GM21825 (cell line): ENCODE measurements at regions not wholly inside any gene's neighbourhood (a gene's known extent, or its start where the extent isn't known, plus 50 kb on each side); places are given as distances from the start of the nearest gene placed in this dataset.
"Not testable (repeated sequence)": the region's sequence is repeated elsewhere in the genome, so short reads cannot be mapped to it uniquely, and the experiment has no call there.

Experiments used
- ATAC-seq: cut with Tn5 transposase; IDR thresholded peaks from one replicate; pipeline ENCODE4 v1.9.1; 2021; ENCODE audit warnings: mild to moderate bottlenecking, moderate library complexity; ENCODE audit not compliant: unreplicated experiment

DNA sequence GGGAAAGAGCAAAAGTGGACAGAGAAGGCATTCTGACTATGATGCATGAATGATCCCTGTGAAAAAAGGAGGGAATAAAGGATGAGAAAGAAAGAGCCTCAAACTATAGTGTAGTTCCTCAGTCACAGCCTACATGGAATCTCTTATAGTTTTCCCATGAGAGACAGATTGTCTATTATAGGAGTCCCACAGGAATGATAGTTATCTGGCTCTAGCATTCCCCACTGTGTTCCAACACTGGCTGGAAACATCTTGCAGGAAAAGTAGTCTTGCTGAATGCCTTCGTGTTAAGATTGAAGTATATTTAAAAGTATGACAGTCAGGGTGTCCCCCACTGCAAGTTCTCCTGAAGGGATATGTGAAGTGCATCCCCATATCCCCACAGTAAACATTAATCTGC is 641.5 kb upstream of the NECTIN3 start:
- no peak for ATAC-seq

GRCh38 chr3:110436209-110436608 is 635.4 kb upstream of the NECTIN3 start:
- no peak for ATAC-seq

- not testable (repeated sequence) for ATAC-seq
Observed at GRCh38 chr3:110440066-110440653, 631.5 kb upstream of the NECTIN3 start.

DNA sequence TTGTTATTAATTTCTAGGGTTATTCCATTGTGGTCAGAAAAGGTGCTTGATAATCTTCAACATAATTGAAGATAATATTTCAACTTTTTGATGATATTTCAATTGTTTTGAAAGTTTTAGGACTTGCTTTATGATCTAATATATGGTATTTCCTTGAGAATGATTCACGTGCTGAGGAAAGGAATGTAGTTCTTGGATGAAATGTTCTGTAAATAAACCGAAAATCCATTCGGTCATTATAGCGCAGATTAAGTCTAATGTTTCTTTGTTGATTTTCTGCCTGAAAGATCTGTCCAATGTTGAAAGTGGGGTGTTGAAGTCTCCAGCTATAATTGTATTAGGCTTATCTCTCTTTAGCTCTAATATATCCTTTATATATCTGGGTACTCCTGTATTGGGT is 617.5 kb upstream of the NECTIN3 start:
- ATAC-seq = no peak

- no peak for ATAC-seq
Observed at GRCh38 chr3:110456001-110456400, 615.6 kb upstream of the NECTIN3 start.

GRCh38 chr3:110456438-110457138 is 615.0 kb upstream of the NECTIN3 start:
- no peak for ATAC-seq

DNA sequence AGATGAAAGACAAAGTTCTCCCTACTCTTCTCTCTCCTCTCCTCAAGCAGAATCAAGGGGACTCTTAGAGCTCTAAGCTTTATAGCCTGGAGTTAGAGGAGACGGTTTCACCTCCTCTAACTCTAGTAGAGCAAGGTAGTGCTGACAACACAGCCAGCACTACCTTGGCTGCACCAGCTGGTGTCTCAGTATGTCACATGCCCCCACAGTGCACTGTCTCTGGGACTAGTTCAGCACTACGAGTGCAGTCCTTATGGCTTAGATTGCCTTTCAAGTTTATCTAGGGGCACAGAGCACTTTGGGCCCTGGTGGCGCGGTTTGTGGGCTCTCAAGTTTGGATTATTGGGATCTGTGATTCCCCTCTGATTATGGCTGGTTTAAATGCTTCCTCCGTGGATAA is 614.1 kb upstream of the NECTIN3 start:
- ATAC-seq = no peak

DNA sequence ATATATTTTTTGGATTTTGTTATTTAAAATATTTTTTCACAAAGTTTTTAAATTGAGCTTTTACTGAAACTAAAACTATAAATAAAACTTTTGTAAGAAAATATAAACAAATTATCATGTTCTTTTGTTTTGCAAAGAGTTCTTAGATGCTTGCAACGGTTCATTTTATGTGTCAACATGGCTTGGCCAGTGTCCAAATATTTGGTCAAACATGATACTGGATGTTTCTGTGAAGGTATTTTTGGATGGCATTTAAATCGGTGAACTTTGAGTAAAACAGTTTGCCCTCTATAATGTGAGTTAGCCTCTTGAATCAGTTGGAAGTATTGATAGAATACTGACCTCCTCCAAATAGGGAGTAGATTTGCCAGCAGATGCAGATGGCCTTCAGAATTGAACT is 612.6 kb upstream of the NECTIN3 start:
- no peak for ATAC-seq

DNA sequence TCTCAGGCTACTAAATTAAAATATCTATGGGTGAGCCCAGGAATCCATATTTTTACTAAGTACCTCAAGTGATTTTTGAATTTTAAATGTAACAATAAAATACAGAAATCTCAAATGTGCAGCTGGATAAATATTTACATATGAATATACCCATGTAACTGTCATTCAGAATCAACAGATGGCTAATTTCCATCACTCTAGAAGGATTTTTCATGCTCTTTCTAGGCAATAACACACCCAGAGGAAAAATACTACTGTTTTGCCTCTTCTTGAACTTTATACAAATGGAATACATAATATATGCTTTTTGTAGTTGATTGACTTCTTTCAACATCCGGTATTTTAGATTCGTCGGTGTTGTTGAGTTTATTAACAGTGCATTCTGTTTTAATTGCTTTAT is 601.3 kb upstream of the NECTIN3 start:
- ATAC-seq = no peak

- no peak for ATAC-seq
Observed at GRCh38 chr3:110473405-110473804, 598.2 kb upstream of the NECTIN3 start.

DNA sequence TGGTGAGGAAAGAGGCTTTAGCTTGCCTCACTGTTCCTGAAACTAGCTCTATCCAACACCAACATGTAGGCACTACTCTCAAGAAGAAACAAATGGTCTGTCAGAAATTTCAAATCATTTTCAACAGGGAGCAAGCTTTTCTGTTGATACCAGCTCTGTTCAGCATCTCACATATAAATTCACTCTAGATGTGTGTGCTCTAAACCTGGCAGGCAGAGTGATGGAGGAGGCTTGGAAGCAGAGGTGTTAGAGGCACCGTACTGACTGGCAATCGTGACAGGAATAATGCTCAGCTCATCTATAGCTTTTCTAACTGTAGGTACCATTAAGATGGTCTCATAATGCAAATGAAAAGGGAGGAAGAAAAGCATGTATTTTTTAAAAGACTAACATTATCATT is 597.2 kb upstream of the NECTIN3 start:
- no peak for ATAC-seq

- no peak for ATAC-seq
Observed at GRCh38 chr3:110478377-110479054, 593.1 kb upstream of the NECTIN3 start.

DNA sequence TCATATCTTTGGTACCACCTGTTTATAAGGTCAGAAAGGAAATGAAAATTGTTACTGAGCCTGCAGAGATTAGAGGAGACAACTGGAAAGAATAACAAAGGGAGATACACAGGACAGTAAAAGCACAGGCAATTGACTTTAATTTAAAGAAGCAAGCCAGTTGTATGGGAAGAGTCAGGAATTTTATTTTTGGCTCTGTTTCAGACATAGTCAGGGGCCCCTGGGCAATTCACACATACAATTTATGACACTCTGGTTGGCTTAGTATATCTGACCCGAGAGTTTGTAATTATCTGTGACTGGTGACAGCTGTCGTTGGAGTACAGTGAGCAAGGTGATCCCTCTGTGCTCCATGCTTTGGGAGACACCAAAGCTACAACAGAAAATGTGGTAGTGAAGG is 591.9 kb upstream of the NECTIN3 start:
- ATAC-seq = no peak

DNA sequence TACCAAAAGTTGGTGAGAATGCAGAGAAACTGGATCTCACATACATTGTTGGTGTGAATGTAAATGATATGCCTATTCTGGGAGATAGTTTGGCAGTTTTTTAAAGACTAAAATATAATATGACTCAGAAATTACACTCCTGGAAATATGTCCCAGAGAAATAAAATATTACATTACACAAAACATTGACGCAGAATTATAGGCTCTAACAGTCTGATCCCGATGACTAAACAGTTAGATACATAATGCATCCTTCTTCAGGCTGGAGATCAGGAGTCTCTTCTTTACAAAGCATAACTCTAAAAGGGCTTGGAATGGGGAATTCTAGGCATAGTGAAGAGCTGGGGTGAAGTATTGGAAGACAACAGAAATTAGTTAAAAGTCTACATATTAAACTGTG is 586.2 kb upstream of the NECTIN3 start:
- ATAC-seq = no peak

DNA sequence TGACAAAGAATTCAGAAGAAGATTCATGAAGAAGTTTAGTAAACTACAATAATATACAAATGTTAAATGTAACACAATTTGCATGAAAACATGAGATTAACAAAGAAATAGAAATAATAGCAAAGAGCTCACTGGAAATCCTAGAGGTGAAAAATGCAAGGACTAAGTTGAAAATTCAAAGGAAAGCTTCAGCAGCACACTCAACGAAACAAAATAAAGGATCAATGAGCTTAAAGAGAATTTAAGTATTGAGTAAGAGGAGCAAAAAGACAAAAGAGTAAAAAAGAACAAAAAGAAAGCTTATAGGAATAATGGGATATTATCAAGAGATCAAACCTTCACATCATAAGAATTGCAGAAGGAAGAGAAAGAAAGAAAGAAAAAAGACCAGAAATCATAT is 583.8 kb upstream of the NECTIN3 start:
- ATAC-seq = no peak

DNA sequence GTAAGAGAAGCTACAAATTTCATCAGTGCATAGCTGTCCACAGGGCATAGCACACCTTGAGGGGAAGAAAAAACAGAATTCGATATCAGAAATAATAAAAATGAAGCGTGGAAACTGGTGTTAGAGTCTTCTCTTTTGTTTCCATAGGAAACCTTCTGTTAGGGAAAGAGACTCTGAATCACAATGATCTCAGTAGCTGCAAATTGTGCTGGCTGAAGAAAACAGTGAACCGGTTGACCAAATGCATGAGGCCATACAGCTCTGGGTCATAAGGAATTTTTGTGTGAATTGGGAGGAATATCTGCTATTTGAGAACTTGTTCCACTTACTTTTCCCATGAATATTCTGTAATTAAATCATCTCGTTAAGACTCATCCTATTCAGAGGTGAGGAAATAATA is 580.2 kb upstream of the NECTIN3 start:
- no peak for ATAC-seq

- no peak for ATAC-seq
Observed at GRCh38 chr3:110492876-110493275, 578.7 kb upstream of the NECTIN3 start.

DNA sequence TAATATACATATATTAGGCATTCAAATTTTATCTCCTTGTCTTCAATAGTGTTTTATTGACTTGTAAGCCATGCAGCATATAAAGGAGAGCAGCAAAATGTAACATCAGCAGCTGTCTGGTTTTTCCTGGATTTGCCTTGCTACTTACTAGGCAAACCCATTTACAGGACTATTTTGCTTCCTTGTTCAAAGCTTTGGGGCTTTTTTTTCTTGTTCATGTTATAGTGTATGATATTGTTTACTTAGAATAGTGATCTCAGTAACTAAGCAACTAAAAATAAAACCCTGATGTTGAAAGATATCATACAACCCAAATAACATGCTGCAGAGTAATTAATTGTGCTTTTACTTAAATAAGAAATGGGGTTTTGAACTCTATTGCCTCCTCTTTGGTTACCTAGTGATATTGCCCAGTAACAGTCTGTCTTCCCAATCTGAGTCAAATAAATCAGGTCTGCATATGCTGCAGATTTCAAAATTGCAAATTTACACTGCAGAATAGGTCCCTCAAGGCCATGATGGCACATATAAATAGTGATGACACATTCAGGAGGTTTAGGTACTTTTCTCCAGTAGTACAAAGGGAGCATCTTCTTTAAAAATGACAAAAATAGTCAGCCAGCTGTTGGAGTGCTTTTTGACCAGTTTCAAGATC is 578.1 kb upstream of the NECTIN3 start:
- ATAC-seq = no peak

GRCh38 chr3:110494093-110494490 is 577.5 kb upstream of the NECTIN3 start:
- no peak for ATAC-seq

DNA sequence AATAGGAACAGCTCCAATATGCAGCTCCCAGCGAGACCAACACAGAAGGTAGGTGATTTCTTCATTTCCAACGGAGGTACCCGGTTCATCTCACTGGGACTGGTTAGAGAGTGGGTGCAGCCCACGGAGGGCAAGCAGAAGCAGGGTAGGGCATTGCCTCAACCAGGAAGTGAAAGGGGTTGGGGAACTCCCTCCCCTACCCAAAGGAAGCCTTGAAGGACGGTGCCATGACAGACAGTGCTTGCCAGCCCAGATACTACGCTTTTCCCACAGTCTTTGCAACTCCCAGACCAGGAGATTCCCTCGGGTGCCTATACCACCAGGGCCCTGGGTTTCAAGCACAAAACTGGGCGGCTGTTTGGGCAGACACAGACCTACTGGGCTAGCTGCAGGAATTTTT is 576.9 kb upstream of the NECTIN3 start:
- ATAC-seq = no peak

DNA sequence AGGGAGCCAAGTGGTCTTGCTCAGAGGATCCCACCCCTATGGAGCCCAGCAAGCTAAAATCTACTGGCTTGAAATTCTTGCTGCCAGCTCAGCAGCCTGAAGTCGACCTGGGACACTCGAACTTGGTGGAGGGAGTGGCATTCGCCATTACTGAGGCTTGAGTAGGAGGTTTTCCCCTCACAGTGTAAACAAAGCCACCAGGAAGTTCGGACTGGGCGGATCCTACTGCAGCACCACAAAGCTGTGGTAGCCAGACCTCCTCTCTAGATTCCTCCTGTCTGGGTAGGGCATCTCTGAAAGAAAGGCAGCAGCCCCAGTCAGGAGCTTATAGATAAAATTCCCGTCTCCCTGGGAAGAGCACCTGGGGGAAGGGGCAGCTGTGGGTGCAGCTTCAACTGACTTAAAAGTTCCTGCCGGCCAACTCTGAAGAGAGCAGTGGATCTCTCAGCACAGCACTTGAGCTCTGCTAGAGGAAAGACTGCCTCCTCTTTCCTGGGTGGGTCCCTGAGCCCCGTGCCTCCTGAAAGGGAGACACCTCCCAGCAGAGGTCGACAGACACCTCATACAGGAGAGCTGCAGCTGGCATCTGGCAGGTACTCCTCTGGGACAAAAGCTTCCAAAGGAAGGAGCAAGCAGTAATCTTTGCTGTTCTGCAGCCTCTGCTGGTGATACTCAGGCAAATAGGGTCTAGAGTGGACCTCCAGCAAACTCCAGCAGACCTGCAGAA is 576.3 kb upstream of the NECTIN3 start:
- no peak for ATAC-seq
